H1 (cell line): ENCODE measurements at regions not wholly inside any gene's neighbourhood (a gene's known extent, or its start where the extent isn't known, plus 50 kb on each side); places are given as distances from the start of the nearest gene placed in this dataset.
A peak's percentile ranks its signal among the peaks of the same experiment; 100 is the strongest.

Source experiments
- CTCF ChIA-PET: fragments of 300-600 bp; sonication (Branson Sonifier 250); formaldehyde crosslinking; loops from one replicate; lab custom pipeline; 2021; ENCODE audit not compliant: partially characterized antibody; lab: Charles Lee
- POLR2A ChIA-PET: fragments of 300-600 bp; sonication (Branson Sonifier 250); formaldehyde crosslinking; loops from one replicate; lab custom pipeline; 2021; ENCODE audit warnings: inconsistent platforms; ENCODE audit not compliant: partially characterized antibody; lab: Charles Lee
- DNase-seq, 2 experiments: peaks; one replicate each; pipeline versions ENCODE4 v3.0.0 to v3.0.0-alpha.2; 2010 to 2022; ENCODE audit warnings: low spot score in 2 of 2, low read depth in 1 of 2, mixed read lengths in 1 of 2
- FAIRE-seq: peaks from 2 replicates; lab custom pipeline; 2011; peaks lifted over from hg19 to GRCh38; lab: Jason Lieb, UNC
- H2AFZ ChIP-seq: 2 replicates; pipeline ENCODE4 v1.8.1; 2012; ENCODE audit warnings: low read length, inconsistent platforms
- H2AK5ac ChIP-seq: 2 replicates; pipeline ENCODE4 v1.6.1; 2013; ENCODE audit warnings: low read depth, low read length
- H2BK120ac ChIP-seq: replicated peaks from 2 replicates; pipeline ENCODE3; 2013; ENCODE audit warnings: low read depth, low read length, inconsistent platforms
- H2BK12ac ChIP-seq: 2 replicates; pipeline ENCODE4 v1.6.1; 2013; ENCODE audit warnings: low read depth, low read length
- H2BK15ac ChIP-seq: 2 replicates; pipeline ENCODE4 v1.6.1; 2013; ENCODE audit warnings: low read length
- H2BK20ac ChIP-seq: 2 replicates; pipeline ENCODE4 v1.6.1; 2013; ENCODE audit warnings: low read length
- H2BK5ac ChIP-seq: 2 replicates; pipeline ENCODE4 v1.6.1; 2013; ENCODE audit warnings: low read depth, low read length
- H3K14ac ChIP-seq: 2 replicates; pipeline ENCODE4 v1.6.1; 2013; ENCODE audit warnings: inconsistent platforms; ENCODE audit not compliant: insufficient read length
- H3K18ac ChIP-seq: 2 replicates; pipeline ENCODE4 v1.6.1; 2013; ENCODE audit warnings: low read length; ENCODE audit errors: extremely low read depth
- H3K23ac ChIP-seq: 2 replicates; pipeline ENCODE4 v1.6.1; 2013; ENCODE audit warnings: inconsistent platforms; ENCODE audit not compliant: insufficient read length
- H3K23me2 ChIP-seq: 2 replicates; pipeline ENCODE4 v1.6.1; 2013; ENCODE audit warnings: low read depth, low read length
- H3K27ac ChIP-seq: 2 replicates; pipeline ENCODE4 v1.6.1; 2011; ENCODE audit warnings: low read depth, low read length, inconsistent platforms
- H3K27me3 ChIP-seq, 4 experiments: replicated peaks in 1 of 4; 1 replicate in 1 of 4; 2 replicates in 3 of 4; pipeline versions ENCODE4 v1.6.1 to v1.8.1; 2011 to 2013; ENCODE audit warnings: low read length in 3 of 4, mild to moderate bottlenecking in 3 of 4, inconsistent platforms in 2 of 4, mixed read lengths in 2 of 4, moderate library complexity in 1 of 4; ENCODE audit not compliant: control insufficient read depth in 3 of 4, insufficient read depth in 3 of 4; ENCODE audit errors: extremely low read depth in 1 of 4
- H3K36me3 ChIP-seq, 4 experiments: 2 replicates each; pipeline versions ENCODE4 v1.6.1 to v1.8.1; 2011 to 2013; ENCODE audit warnings: mild to moderate bottlenecking in 4 of 4, low read length in 3 of 4, moderate library complexity in 2 of 4, control low read depth in 1 of 4, inconsistent platforms in 1 of 4; ENCODE audit not compliant: insufficient read depth in 4 of 4, control insufficient read depth in 2 of 4
- H3K4ac ChIP-seq: replicated peaks from 2 replicates; pipeline ENCODE3; 2013; ENCODE audit warnings: low read length, low read depth, mixed read lengths, inconsistent platforms; ENCODE audit not compliant: insufficient read length
- H3K4me1 ChIP-seq, 4 experiments: replicated peaks in 1 of 4; 1 replicate in 1 of 4; 2 replicates in 3 of 4; pipeline versions ENCODE4 v1.6.1 to v1.8.1; 2011 to 2013; ENCODE audit warnings: low read length in 3 of 4, inconsistent platforms in 2 of 4, mixed read lengths in 1 of 4; ENCODE audit not compliant: insufficient read depth in 4 of 4, control insufficient read depth in 3 of 4
- H3K4me2 ChIP-seq, 2 experiments: 2 replicates each; pipeline versions ENCODE4 v1.6.1 to v1.8.1; 2011 to 2013; ENCODE audit warnings: low read depth in 2 of 2, low read length in 2 of 2, control low read depth in 1 of 2, inconsistent platforms in 1 of 2, mild to moderate bottlenecking in 1 of 2; ENCODE audit not compliant: insufficient read depth in 1 of 2
- H3K4me3 ChIP-seq, 4 experiments: fragments of 200-600, 300-600 bp in 1 of 4; sonication (generic), shearing (Covaris generic), sonication (Bioruptor Twin) in 1 of 4; 2 replicates each; pipeline versions ENCODE4 v1.5.1 to v1.8.1; 2011 to 2016; ENCODE audit warnings: low read length in 4 of 4, low read depth in 3 of 4, control low read depth in 2 of 4, inconsistent platforms in 2 of 4, mild to moderate bottlenecking in 2 of 4, mixed read lengths in 1 of 4, moderate library complexity in 1 of 4; ENCODE audit not compliant: insufficient read depth in 2 of 4; ENCODE audit errors: extremely low read depth in 1 of 4
- H3K56ac ChIP-seq: replicated peaks from 2 replicates; pipeline ENCODE3; 2013; ENCODE audit warnings: low read depth, mild to moderate bottlenecking, mixed read lengths, low read length, inconsistent platforms; ENCODE audit not compliant: insufficient read length
- H3K79me1 ChIP-seq: 2 replicates; pipeline ENCODE4 v1.6.1; 2013; ENCODE audit warnings: low read depth, low read length, control low read depth
- H3K79me2 ChIP-seq, 2 experiments: 2 replicates each; pipeline versions ENCODE4 v1.6.1 to v1.8.1; 2012 to 2013; ENCODE audit warnings: low read length in 2 of 2, mild to moderate bottlenecking in 2 of 2, inconsistent platforms in 1 of 2; ENCODE audit not compliant: insufficient read depth in 2 of 2, control insufficient read depth in 1 of 2
- H3K9ac ChIP-seq, 4 experiments: replicated peaks in 1 of 4; 1 replicate in 1 of 4; 2 replicates in 3 of 4; pipeline versions ENCODE4 v1.6.1 to v1.8.1; 2011 to 2013; ENCODE audit warnings: low read depth in 3 of 4, low read length in 3 of 4, control low read depth in 2 of 4, mild to moderate bottlenecking in 2 of 4, moderate library complexity in 2 of 4, inconsistent platforms in 1 of 4; ENCODE audit errors: extremely low read depth in 1 of 4
- H3K9me3 ChIP-seq, 2 experiments: 2 replicates each; pipeline versions ENCODE4 v1.6.1 to v1.8.1; 2012 to 2013; ENCODE audit warnings: mild to moderate bottlenecking in 2 of 2, moderate library complexity in 2 of 2, control low read depth in 1 of 2, inconsistent platforms in 1 of 2, low read depth in 1 of 2, low read length in 1 of 2, mixed read lengths in 1 of 2; ENCODE audit not compliant: insufficient read depth in 2 of 2
- H4K20me1 ChIP-seq, 2 experiments: replicated peaks in 1 of 2; 2 replicates each; pipeline versions ENCODE3 to v1.8.1; 2011 to 2013; ENCODE audit warnings: inconsistent platforms in 2 of 2, low read length in 2 of 2, mild to moderate bottlenecking in 1 of 2; ENCODE audit not compliant: insufficient read depth in 2 of 2, control insufficient read depth in 1 of 2
- H4K5ac ChIP-seq: 2 replicates; pipeline ENCODE4 v1.6.1; 2013; ENCODE audit warnings: low read length, low read depth, mixed read lengths, inconsistent platforms; ENCODE audit not compliant: insufficient read length
- H4K8ac ChIP-seq: 2 replicates; pipeline ENCODE4 v1.8.0; 2013; ENCODE audit warnings: mild to moderate bottlenecking, moderate library complexity, low read length, inconsistent platforms; ENCODE audit not compliant: insufficient read depth; ENCODE audit errors: extremely low read depth
- H4K91ac ChIP-seq: replicated peaks from 2 replicates; pipeline ENCODE3; 2013; ENCODE audit warnings: low read length, mixed read lengths, inconsistent platforms; ENCODE audit not compliant: insufficient read length
- CBX8 ChIP-seq: fragments of 300-800, 300-1000 bp; sonication (generic); IDR thresholded peaks from 2 replicates; pipeline ENCODE4 v1.7.1; 2016; ENCODE audit warnings: low read depth, low read length, borderline replicate concordance
- HDAC2 ChIP-seq, 2 experiments: fragments of 300-600 bp in 1 of 2; sonication (generic) in 1 of 2; IDR thresholded peaks; 2 replicates each; pipeline ENCODE4 v1.6.1; 2011 to 2012; ENCODE audit warnings: low read depth in 2 of 2, low read length in 2 of 2, mild to moderate bottlenecking in 2 of 2, moderate library complexity in 2 of 2, borderline replicate concordance in 1 of 2, inconsistent platforms in 1 of 2
- JUN ChIP-seq: IDR thresholded peaks from 2 replicates; pipeline ENCODE4 v1.6.1; 2011; ENCODE audit warnings: low read depth, mild to moderate bottlenecking, improper control_type of control experiment, low read length
- SIX5 ChIP-seq: IDR thresholded peaks from 2 replicates; pipeline ENCODE4 v1.6.1; 2011; ENCODE audit warnings: mild to moderate bottlenecking, low read depth, low read length
- SRF ChIP-seq: IDR thresholded peaks from 2 replicates; pipeline ENCODE4 v1.6.1; 2011; ENCODE audit warnings: mild to moderate bottlenecking, low read depth, low read length, moderate library complexity
- WGBS, 2 experiments: shearing (Covaris generic) in 1 of 2; methylation state at CpG; one replicate each; pipeline versions ENCODE4 v1.1.6 to v1.1.7; 2013 to 2015; ENCODE audit warnings: low lambda C conversion rate in 2 of 2, mixed read lengths in 2 of 2, inconsistent platforms in 1 of 2, low coverage in 1 of 2, missing lambda C conversion rate in 1 of 2; ENCODE audit not compliant: insufficient replicate concordance in 2 of 2, insufficient coverage in 1 of 2, insufficient read length in 1 of 2; ENCODE audit errors: extremely low coverage in 1 of 2, missing lambda C conversion rate in 1 of 2; 5-methylcytosine and 5-hydroxymethylcytosine counted together
- TF ChIP-seq, protein P1 (sequence below): IDR thresholded peaks from 2 replicates; pipeline ENCODE4 v1.6.1; 2012; ENCODE audit warnings: inconsistent platforms

- Histone ChIP-seq H4K8ac (no peak overlapping the region), H3K27ac (no peak overlapping the region), H2AK5ac (no peak overlapping the region), H2BK5ac (no peak overlapping the region), H2BK120ac (no peak overlapping the region), H3K4me1 (peaks cover 7 to 19% (median 16%) of the 10 kb centered on the region in 4 experiments), H3K4me3 (no peak overlapping the region), H2BK20ac (no peak overlapping the region), H3K27me3 (no peaks in the 10 kb centered on the region), H3K79me1 (no peaks in the 10 kb centered on the region), H3K14ac (no peak overlapping the region)
- CTCF ChIA-PET: interaction anchor here (1.3 kb wide), 1 partner anchor 55 kb away, joined by 3 read pairs; no protein-coding TSS in a partner anchor
- no peak for DNase-seq
- peak in 1 of 2 experiments; percentile 62; a peak in 1 of 4 replicates for TF ChIP-seq HDAC2 (IDR thresholded peaks at IDR 0.05; ENCODE audit: borderline replicate concordance in 1 of 2, low read depth in 2 of 2, low read length in 2 of 2)
- no peak for TF ChIP-seq SRF
- no peak for TF ChIP-seq SIX5
- TF ChIP-seq CBX8: no peak
- TF ChIP-seq, protein P1, sequence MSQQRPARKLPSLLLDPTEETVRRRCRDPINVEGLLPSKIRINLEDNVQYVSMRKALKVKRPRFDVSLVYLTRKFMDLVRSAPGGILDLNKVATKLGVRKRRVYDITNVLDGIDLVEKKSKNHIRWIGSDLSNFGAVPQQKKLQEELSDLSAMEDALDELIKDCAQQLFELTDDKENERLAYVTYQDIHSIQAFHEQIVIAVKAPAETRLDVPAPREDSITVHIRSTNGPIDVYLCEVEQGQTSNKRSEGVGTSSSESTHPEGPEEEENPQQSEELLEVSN: no peak
- TF ChIP-seq JUN: no peak
- TF ChIP-seq, all 59 proteins: peak for 1
- no peak overlapping the region; the same call in 1 of the 2 replicates for H2BK12ac ChIP-seq
- no peak overlapping the region for H2AFZ ChIP-seq
- H3K9me3 ChIP-seq: no peaks in the 10 kb centered on the region; a peak in 1 of 4 replicates
- H3K4me2 ChIP-seq: no peak overlapping the region
- no peak overlapping the region for H2BK15ac ChIP-seq
- no peak overlapping the region for H3K9ac ChIP-seq
- H3K36me3 ChIP-seq: no peaks in the 10 kb centered on the region
- 89% methylated on average over 17 of the region's 26 CpGs; no CpG with 5 or more reads in 1 of the 2 experiments for WGBS, 2 experiments
- POLR2A ChIA-PET: no interaction called here
- no peaks in the 10 kb centered on the region for H3K23me2 ChIP-seq
- H3K4ac ChIP-seq: no peak overlapping the region
- H4K5ac ChIP-seq: no peak overlapping the region
- no peak overlapping the region for H3K56ac ChIP-seq
- FAIRE-seq: no peak
- H3K79me2 ChIP-seq: no peaks in the 10 kb centered on the region
- no peak overlapping the region for H3K18ac ChIP-seq
- H4K20me1 ChIP-seq: no peaks in the 10 kb centered on the region
- no peak overlapping the region for H3K23ac ChIP-seq
- no peak overlapping the region for H4K91ac ChIP-seq
Observed at GRCh38 chr9:38488156-38488698, 64.0 kb upstream of the IGFBPL1 start.
